ENCODE measurements at regions not wholly inside any gene's neighbourhood (a gene's known extent, or its start where the extent isn't known, plus 50 kb on each side); places are given as distances from the start of the nearest gene placed in this dataset.

- Histone ChIP-seq H3K4me2 (no peak overlapping the region), H3K4me3 (no peak overlapping the region), H3K27ac (no peak overlapping the region), H3K9me3 (no peaks in the 10 kb centered on the region), H3K4me1 (no peaks in the 10 kb centered on the region)
- ChIA-PET POLR2A (no interaction called here), CTCF (no interaction called here)
- 49% methylated on average over 3 of the region's 3 CpGs for WGBS (ENCODE audit: missing lambda C conversion rate)
- TF ChIP-seq PHF8 (IDR thresholded peaks at IDR 0.05; ENCODE audit: borderline replicate concordance, low read depth) (no peak), EHF (CRISPR knock-in tag; IDR thresholded peaks at IDR 0.05) (no peak), HDAC2 (IDR thresholded peaks at IDR 0.05) (no peak), USF2 (IDR thresholded peaks at IDR 0.05) (no peak), KDM5A (IDR thresholded peaks at IDR 0.05) (no peak), FOSL2 (IDR thresholded peaks at IDR 0.05) (no peak), FOSL2 (CRISPR knock-in tag; IDR thresholded peaks at IDR 0.05) (no peak), HEYL (CRISPR knock-in tag; IDR thresholded peaks at IDR 0.05) (no peak), MAFK (IDR thresholded peaks at IDR 0.05; ENCODE audit: partially characterized antibody) (no peak)
- FAIRE-seq (no peak), ATAC-seq (no peak), DNase-seq (ENCODE audit: low read depth in 1 of 2, low spot score in 1 of 2) (no peak)
Measured at GRCh38 chr3:162555761-162556160, 1059.2 kb downstream of the OTOL1 start.

GRCh38 chr3:162558016-162558415 is 1061.4 kb downstream of the OTOL1 start:
- TF ChIP-seq HOXB5 (CRISPR knock-in tag; IDR thresholded peaks at IDR 0.05) = no peak
- TF ChIP-seq BHLHE40 (IDR thresholded peaks at IDR 0.05; ENCODE audit: low read depth, low read length) = no peak
- TF ChIP-seq HDAC2 (IDR thresholded peaks at IDR 0.05) = no peak
- TF ChIP-seq USF2 (IDR thresholded peaks at IDR 0.05) = no peak
- TF ChIP-seq ZSCAN20 (CRISPR knock-in tag; IDR thresholded peaks at IDR 0.05) = no peak
- no peak for TF ChIP-seq POLR2AphosphoS2 (conservative IDR thresholded peaks at IDR 0.05; ENCODE audit: low read length)
- TF ChIP-seq MAZ (IDR thresholded peaks at IDR 0.05; ENCODE audit: borderline replicate concordance, low read depth, low read length) = no peak
- no peak for TF ChIP-seq TP53 (CRISPR knock-in tag; IDR thresholded peaks at IDR 0.05)
- TF ChIP-seq, protein P1, sequence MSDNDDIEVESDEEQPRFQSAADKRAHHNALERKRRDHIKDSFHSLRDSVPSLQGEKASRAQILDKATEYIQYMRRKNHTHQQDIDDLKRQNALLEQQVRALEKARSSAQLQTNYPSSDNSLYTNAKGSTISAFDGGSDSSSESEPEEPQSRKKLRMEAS (IDR thresholded peaks at IDR 0.05) = no peak
- TF ChIP-seq NPAS2 (CRISPR knock-in tag; IDR thresholded peaks at IDR 0.05; ENCODE audit: borderline replicate concordance) = no peak
- Histone ChIP-seq H3K4me2 (no peak overlapping the region), H3K27ac (no peak overlapping the region), H3K4me3 (no peak overlapping the region), H3K9me3 (no peaks in the 10 kb centered on the region), H3K4me1 (no peaks in the 10 kb centered on the region)
- 66% methylated on average over 3 of the region's 3 CpGs for WGBS (ENCODE audit: missing lambda C conversion rate)
- DNase-seq (ENCODE audit: low read depth in 1 of 2, low spot score in 1 of 2) (no peak), FAIRE-seq (no peak), ATAC-seq (no peak)
- POLR2A ChIA-PET = no interaction called here
- CTCF ChIA-PET = no interaction called here

- 47% methylated on average over 2 of the region's 2 CpGs for WGBS (ENCODE audit: missing lambda C conversion rate)
- ChIA-PET CTCF (no interaction called here), POLR2A (no interaction called here)
- ATAC-seq (no peak), FAIRE-seq (no peak), DNase-seq (ENCODE audit: low read depth in 1 of 2, low spot score in 1 of 2) (no peak)
- H3K9me3 ChIP-seq = no peaks in the 10 kb centered on the region
- no peak overlapping the region for H3K4me2 ChIP-seq
- peaks cover 6% of the 10 kb centered on the region; the same call in 1 of the 3 replicates for H3K4me1 ChIP-seq
- H3K27ac ChIP-seq = no peak overlapping the region
- TF ChIP-seq CBX8 (IDR thresholded peaks at IDR 0.05) (no peak), JUNB (IDR thresholded peaks at IDR 0.05) (no peak), MYC (IDR thresholded peaks at IDR 0.05; ENCODE audit: borderline replicate concordance, low read length) (no peak), NFE2L2 (conservative IDR thresholded peaks at IDR 0.05; ENCODE audit: low read length) (no peak), CHD2 (IDR thresholded peaks at IDR 0.05; ENCODE audit: low read length, partially characterized antibody) (no peak), ZFP36 (IDR thresholded peaks at IDR 0.05; ENCODE audit: borderline replicate concordance, partially characterized antibody) (no peak), TP53 (CRISPR knock-in tag; IDR thresholded peaks at IDR 0.05) (no peak), RNF2 (IDR thresholded peaks at IDR 0.05; ENCODE audit: borderline replicate concordance, low read depth) (no peak), NPAS2 (CRISPR knock-in tag; IDR thresholded peaks at IDR 0.05; ENCODE audit: borderline replicate concordance) (no peak), PBX3 (IDR thresholded peaks at IDR 0.05) (no peak), KDM5A (IDR thresholded peaks at IDR 0.05) (no peak), HOXA7 (CRISPR knock-in tag; IDR thresholded peaks at IDR 0.05) (no peak), E2F6 (IDR thresholded peaks at IDR 0.05; ENCODE audit: borderline replicate concordance, low read depth) (no peak)
- TF ChIP-seq, protein P2, sequence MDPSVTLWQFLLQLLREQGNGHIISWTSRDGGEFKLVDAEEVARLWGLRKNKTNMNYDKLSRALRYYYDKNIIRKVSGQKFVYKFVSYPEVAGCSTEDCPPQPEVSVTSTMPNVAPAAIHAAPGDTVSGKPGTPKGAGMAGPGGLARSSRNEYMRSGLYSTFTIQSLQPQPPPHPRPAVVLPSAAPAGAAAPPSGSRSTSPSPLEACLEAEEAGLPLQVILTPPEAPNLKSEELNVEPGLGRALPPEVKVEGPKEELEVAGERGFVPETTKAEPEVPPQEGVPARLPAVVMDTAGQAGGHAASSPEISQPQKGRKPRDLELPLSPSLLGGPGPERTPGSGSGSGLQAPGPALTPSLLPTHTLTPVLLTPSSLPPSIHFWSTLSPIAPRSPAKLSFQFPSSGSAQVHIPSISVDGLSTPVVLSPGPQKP (IDR thresholded peaks at IDR 0.05; ENCODE audit: low read depth, low read length) = no peak
- H3K4me3 ChIP-seq = no peak overlapping the region
Measured at GRCh38 chr3:162568706-162569105, 1072.1 kb downstream of the OTOL1 start.

Data from A549 (cell line).